Ovary (tissue), 3 donors: ENCODE measurements at regions not wholly inside any gene's neighbourhood (a gene's known extent, or its start where the extent isn't known, plus 50 kb on each side); places are given as distances from the start of the nearest gene placed in this dataset.

Experiments used
- POLR2A ChIP-seq: fragments of 450-650 bp; IDR thresholded peaks from one replicate; pipeline ENCODE4 v1.6.1; 2017; ENCODE audit warnings: antibody characterized with exemption, mild to moderate bottlenecking, moderate library complexity
- TF ChIP-seq, protein P1 (sequence below), 3 donors: fragments of 450-650 bp in 2 of 3; fragments of 200-600 bp in 1 of 3; IDR thresholded peaks; one replicate each; pipeline versions ENCODE4 v1.5.1 to v1.8.0; 2016 to 2022; ENCODE audit warnings: antibody characterized with exemption in 3 of 3, mild to moderate bottlenecking in 1 of 3
- donor health status: DM: no; HTN: no; CAD: no.

DNA sequence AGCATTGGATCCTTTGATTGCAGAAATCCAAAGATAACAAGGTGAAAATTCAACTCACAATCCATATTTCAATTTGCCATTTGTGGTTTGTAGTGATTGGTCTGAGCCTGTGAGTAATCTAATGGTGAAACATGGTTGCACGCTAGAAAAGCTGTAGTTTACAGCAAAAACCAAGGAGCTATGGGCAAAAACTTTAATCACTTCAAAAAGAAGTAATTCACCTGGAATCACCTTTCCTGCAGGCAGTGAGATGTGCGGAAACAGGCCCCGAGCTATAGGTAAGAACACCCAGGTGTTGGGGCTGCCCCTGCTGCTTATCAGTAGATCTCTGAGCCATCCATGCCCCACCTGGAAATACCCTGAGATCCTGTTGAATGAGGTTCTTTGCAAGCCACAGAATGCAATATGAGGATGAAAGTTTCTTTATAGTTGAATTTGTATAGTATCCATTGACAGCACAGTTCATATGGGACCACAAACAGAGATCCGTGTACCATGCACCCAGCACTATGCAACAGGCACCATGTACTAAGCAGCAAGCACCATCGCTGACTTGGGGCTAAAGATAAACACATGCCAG, 208.2 kb downstream of the SPP2 start:
- TF ChIP-seq, protein P1, sequence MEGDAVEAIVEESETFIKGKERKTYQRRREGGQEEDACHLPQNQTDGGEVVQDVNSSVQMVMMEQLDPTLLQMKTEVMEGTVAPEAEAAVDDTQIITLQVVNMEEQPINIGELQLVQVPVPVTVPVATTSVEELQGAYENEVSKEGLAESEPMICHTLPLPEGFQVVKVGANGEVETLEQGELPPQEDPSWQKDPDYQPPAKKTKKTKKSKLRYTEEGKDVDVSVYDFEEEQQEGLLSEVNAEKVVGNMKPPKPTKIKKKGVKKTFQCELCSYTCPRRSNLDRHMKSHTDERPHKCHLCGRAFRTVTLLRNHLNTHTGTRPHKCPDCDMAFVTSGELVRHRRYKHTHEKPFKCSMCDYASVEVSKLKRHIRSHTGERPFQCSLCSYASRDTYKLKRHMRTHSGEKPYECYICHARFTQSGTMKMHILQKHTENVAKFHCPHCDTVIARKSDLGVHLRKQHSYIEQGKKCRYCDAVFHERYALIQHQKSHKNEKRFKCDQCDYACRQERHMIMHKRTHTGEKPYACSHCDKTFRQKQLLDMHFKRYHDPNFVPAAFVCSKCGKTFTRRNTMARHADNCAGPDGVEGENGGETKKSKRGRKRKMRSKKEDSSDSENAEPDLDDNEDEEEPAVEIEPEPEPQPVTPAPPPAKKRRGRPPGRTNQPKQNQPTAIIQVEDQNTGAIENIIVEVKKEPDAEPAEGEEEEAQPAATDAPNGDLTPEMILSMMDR (IDR thresholded peaks at IDR 0.05) = no peak
- no peak for TF ChIP-seq POLR2A
